Liver (tissue), 8 donors: ENCODE measurements at regions not wholly inside any gene's neighbourhood (a gene's known extent, or its start where the extent isn't known, plus 50 kb on each side); places are given as distances from the start of the nearest gene placed in this dataset.

Experiments
- DNase-seq: peaks from one replicate; pipeline ENCODE4 v3.0.0-alpha.2; 2017; ENCODE audit warnings: low spot score
- H3K27ac ChIP-seq, 2 donors: one replicate each; pipeline ENCODE4 v1.7.0; 2013; ENCODE audit warnings: inconsistent platforms in 2 of 2, low read length in 2 of 2, control low read depth in 1 of 2, low read depth in 1 of 2, mild to moderate bottlenecking in 1 of 2
- H3K27me3 ChIP-seq, 4 donors: one replicate each; pipeline versions ENCODE4 v1.6.1 to v1.7.0; 2013; ENCODE audit warnings: low read length in 3 of 4, inconsistent platforms in 1 of 4, mild to moderate bottlenecking in 1 of 4, moderate library complexity in 1 of 4; ENCODE audit not compliant: control insufficient read depth in 4 of 4, insufficient read depth in 4 of 4
- H3K36me3 ChIP-seq, 4 donors: one replicate each; pipeline versions ENCODE4 v1.6.1 to v1.7.0; 2013; ENCODE audit warnings: low read length in 3 of 4, mild to moderate bottlenecking in 3 of 4, low read depth in 1 of 4, moderate library complexity in 1 of 4; ENCODE audit not compliant: control insufficient read depth in 4 of 4, insufficient read depth in 3 of 4
- H3K4me1 ChIP-seq, 4 donors: one replicate each; pipeline versions ENCODE4 v1.6.1 to v1.7.0; 2013; ENCODE audit warnings: low read length in 3 of 4, mild to moderate bottlenecking in 3 of 4, moderate library complexity in 1 of 4; ENCODE audit not compliant: control insufficient read depth in 4 of 4, insufficient read depth in 4 of 4
- H3K4me3 ChIP-seq, 3 donors: one replicate each; pipeline versions ENCODE4 v1.6.1 to v1.7.0; 2013; ENCODE audit warnings: low read length in 3 of 3, control low read depth in 1 of 3, low read depth in 1 of 3, mild to moderate bottlenecking in 1 of 3
- H3K9ac ChIP-seq, 2 donors: one replicate each; pipeline ENCODE4 v1.7.0; 2013; ENCODE audit warnings: low read length in 2 of 2, mild to moderate bottlenecking in 2 of 2, moderate library complexity in 2 of 2, control low read depth in 1 of 2, low read depth in 1 of 2
- H3K9me3 ChIP-seq, 4 donors: one replicate each; pipeline versions ENCODE4 v1.6.1 to v1.7.0; 2013; ENCODE audit warnings: low read length in 3 of 4; ENCODE audit not compliant: control insufficient read depth in 4 of 4
- CTCF ChIP-seq: fragments of 150-350 bp; IDR thresholded peaks from 2 replicates; pipeline ENCODE4 v1.5.1; 2017; ENCODE audit warnings: improper control_type of control experiment, low read depth, low read length; ENCODE audit not compliant: missing input control
- EGR1 ChIP-seq, 2 donors: IDR thresholded peaks; 2 replicates each; pipeline ENCODE4 v1.6.1; 2016 to 2018; ENCODE audit warnings: antibody characterized with exemption in 2 of 2, low read depth in 2 of 2
- FOXA1 ChIP-seq: IDR thresholded peaks from 2 replicates; pipeline ENCODE4 v1.6.1; 2016; ENCODE audit warnings: antibody characterized with exemption
- FOXA2 ChIP-seq: IDR thresholded peaks from 2 replicates; pipeline ENCODE4 v1.6.1; 2016; ENCODE audit warnings: antibody characterized with exemption
- GABPA ChIP-seq, 2 donors: IDR thresholded peaks in 1 of 2; conservative IDR thresholded peaks in 1 of 2; 2 replicates each; pipeline ENCODE4 v1.6.1; 2016; ENCODE audit warnings: antibody characterized with exemption in 2 of 2, mild to moderate bottlenecking in 1 of 2, moderate library complexity in 1 of 2
- HNF4A ChIP-seq, 2 donors: conservative IDR thresholded peaks; 2 replicates each; pipeline ENCODE4 v1.6.1; 2016; ENCODE audit warnings: antibody characterized with exemption in 2 of 2, mild to moderate bottlenecking in 2 of 2
- HNF4G ChIP-seq: IDR thresholded peaks from 2 replicates; pipeline ENCODE4 v1.6.1; 2016; ENCODE audit warnings: antibody characterized with exemption
- JUND ChIP-seq, 2 donors: IDR thresholded peaks; 2 replicates each; pipeline ENCODE4 v1.6.1; 2016; ENCODE audit warnings: antibody characterized with exemption in 2 of 2
- NR2F2 ChIP-seq: IDR thresholded peaks from 2 replicates; pipeline ENCODE4 v1.6.1; 2016; ENCODE audit warnings: antibody characterized with exemption
- RAD21 ChIP-seq, 2 donors: IDR thresholded peaks; 2 replicates each; pipeline ENCODE4 v1.6.1; 2016; ENCODE audit warnings: antibody characterized with exemption in 2 of 2, mild to moderate bottlenecking in 2 of 2
- REST ChIP-seq: IDR thresholded peaks from 2 replicates; pipeline ENCODE4 v1.6.1; 2016; ENCODE audit warnings: antibody characterized with exemption, mild to moderate bottlenecking
- RXRA ChIP-seq, 2 donors: IDR thresholded peaks; 2 replicates each; pipeline ENCODE4 v1.6.1; 2017 to 2018; ENCODE audit warnings: antibody characterized with exemption in 2 of 2, mild to moderate bottlenecking in 1 of 2
- SP1 ChIP-seq: IDR thresholded peaks from 2 replicates; pipeline ENCODE4 v1.6.1; 2018; ENCODE audit warnings: antibody characterized with exemption, mild to moderate bottlenecking
- TAF1 ChIP-seq: conservative IDR thresholded peaks from 2 replicates; pipeline ENCODE4 v1.6.1; 2016; ENCODE audit warnings: antibody characterized with exemption, mild to moderate bottlenecking
- YY1 ChIP-seq: IDR thresholded peaks from 2 replicates; pipeline ENCODE4 v1.6.1; 2016; ENCODE audit warnings: antibody characterized with exemption, mild to moderate bottlenecking
- WGBS: extraction: QIAGEN DNeasy Blood & Tissue Kit; methylation state at CpG from one replicate; pipeline ENCODE4 v1.1.7; 2013; 5-methylcytosine and 5-hydroxymethylcytosine counted together
- TF ChIP-seq, protein P1 (sequence below): IDR thresholded peaks from 2 replicates; pipeline ENCODE4 v1.6.1; 2016; ENCODE audit warnings: antibody characterized with exemption
- TF ChIP-seq, protein P2 (sequence below): IDR thresholded peaks from 2 replicates; pipeline ENCODE4 v1.6.1; 2016; ENCODE audit warnings: antibody characterized with exemption
- TF ChIP-seq, protein P3 (sequence below): IDR thresholded peaks from 2 replicates; pipeline ENCODE4 v1.6.1; 2016; ENCODE audit warnings: antibody characterized with exemption
- donor health status: healthy.
- donor health status: healthy.
- donor health status: healthy.
- donor health status: healthy.
- donor health status: healthy.

- peaks cover 0 to 1% (median 0%) of the 10 kb centered on the region in 4 donors for H3K9me3 ChIP-seq
- DNase-seq, result no peak
- no peak overlapping the region for H3K27ac ChIP-seq
- H3K9ac ChIP-seq, result no peak overlapping the region
- no peak overlapping the region for H3K4me3 ChIP-seq
- peaks cover 0 to 2% (median under 1%) of the 10 kb centered on the region in 4 donors for H3K27me3 ChIP-seq
- no peaks in the 10 kb centered on the region for H3K4me1 ChIP-seq
- no peaks in the 10 kb centered on the region for H3K36me3 ChIP-seq
- TF ChIP-seq EGR1 (IDR thresholded peaks at IDR 0.05; ENCODE audit: low read depth in 2 of 2) (no peak), GABPA (IDR thresholded peaks at IDR 0.05 in 1 of 2, conservative IDR thresholded peaks at IDR 0.05 in 1 of 2) (no peak)
Measured at GRCh38 chr1:199404976-199405375, 622.5 kb upstream of the NR5A2 start.

GRCh38 chr1:199405634-199406196 is 621.8 kb upstream of the NR5A2 start:
- TF ChIP-seq FOXA2 (no peak), JUND (IDR thresholded peaks at IDR 0.05) (no peak), NR2F2 (no peak), HNF4G (no peak)
- TF ChIP-seq, protein P1, sequence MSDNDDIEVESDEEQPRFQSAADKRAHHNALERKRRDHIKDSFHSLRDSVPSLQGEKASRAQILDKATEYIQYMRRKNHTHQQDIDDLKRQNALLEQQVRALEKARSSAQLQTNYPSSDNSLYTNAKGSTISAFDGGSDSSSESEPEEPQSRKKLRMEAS, result no peak
- TF ChIP-seq, protein P2, sequence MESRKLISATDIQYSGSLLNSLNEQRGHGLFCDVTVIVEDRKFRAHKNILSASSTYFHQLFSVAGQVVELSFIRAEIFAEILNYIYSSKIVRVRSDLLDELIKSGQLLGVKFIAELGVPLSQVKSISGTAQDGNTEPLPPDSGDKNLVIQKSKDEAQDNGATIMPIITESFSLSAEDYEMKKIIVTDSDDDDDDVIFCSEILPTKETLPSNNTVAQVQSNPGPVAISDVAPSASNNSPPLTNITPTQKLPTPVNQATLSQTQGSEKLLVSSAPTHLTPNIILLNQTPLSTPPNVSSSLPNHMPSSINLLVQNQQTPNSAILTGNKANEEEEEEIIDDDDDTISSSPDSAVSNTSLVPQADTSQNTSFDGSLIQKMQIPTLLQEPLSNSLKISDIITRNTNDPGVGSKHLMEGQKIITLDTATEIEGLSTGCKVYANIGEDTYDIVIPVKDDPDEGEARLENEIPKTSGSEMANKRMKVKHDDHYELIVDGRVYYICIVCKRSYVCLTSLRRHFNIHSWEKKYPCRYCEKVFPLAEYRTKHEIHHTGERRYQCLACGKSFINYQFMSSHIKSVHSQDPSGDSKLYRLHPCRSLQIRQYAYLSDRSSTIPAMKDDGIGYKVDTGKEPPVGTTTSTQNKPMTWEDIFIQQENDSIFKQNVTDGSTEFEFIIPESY, result no peak
- H3K4me3 ChIP-seq, result no peak overlapping the region
- 62% methylated on average over 3 of the region's 3 CpGs for WGBS
- no peak for DNase-seq
- peaks cover 0 to 2% (median under 1%) of the 10 kb centered on the region in 4 donors for H3K27me3 ChIP-seq
- no peaks in the 10 kb centered on the region for H3K4me1 ChIP-seq
- no peaks in the 10 kb centered on the region for H3K36me3 ChIP-seq
- no peak overlapping the region for H3K9ac ChIP-seq
- no peak overlapping the region for H3K27ac ChIP-seq
- H3K9me3 ChIP-seq, result peaks cover 0 to 1% (median 0%) of the 10 kb centered on the region in 4 donors

DNA sequence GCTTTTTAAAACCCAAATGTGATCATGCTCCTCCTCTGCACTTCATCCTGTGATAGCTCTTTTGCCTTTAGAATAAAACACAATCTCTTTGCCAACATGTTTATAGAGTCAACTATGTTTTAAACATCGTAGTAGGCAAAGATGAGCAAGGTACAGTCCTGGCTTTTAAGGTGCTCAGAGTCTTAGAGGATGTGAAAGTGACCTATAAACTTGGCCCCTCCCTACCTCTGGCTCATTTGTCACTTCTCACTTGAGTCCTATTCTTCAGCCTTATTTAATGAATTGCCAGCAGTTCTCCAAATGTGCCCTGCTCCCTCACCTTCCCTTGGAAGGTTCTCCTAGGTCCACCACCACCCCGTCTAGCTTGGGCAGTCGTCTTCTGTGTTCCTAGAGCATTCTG is 617.0 kb upstream of the NR5A2 start:
- Histone ChIP-seq H3K9ac (no peak overlapping the region), H3K4me3 (no peak overlapping the region), H3K27ac (no peak overlapping the region), H3K9me3 (peaks cover 0 to 3% (median 0%) of the 10 kb centered on the region in 4 donors), H3K4me1 (no peaks in the 10 kb centered on the region), H3K27me3 (no peaks in the 10 kb centered on the region), H3K36me3 (no peaks in the 10 kb centered on the region)
- 81% methylated on average over 3 of the region's 3 CpGs for WGBS
- DNase-seq, result no peak
- no peak for TF ChIP-seq NR2F2
- TF ChIP-seq, protein P3, sequence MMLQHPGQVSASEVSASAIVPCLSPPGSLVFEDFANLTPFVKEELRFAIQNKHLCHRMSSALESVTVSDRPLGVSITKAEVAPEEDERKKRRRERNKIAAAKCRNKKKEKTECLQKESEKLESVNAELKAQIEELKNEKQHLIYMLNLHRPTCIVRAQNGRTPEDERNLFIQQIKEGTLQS, result no peak
- TF ChIP-seq EGR1 (IDR thresholded peaks at IDR 0.05; ENCODE audit: low read depth in 2 of 2), result no peak
- no peak for TF ChIP-seq HNF4A (conservative IDR thresholded peaks at IDR 0.05)
- TF ChIP-seq CTCF, result no peak
- no peak for TF ChIP-seq SP1
- TF ChIP-seq, protein P1, result no peak
- no peak for TF ChIP-seq HNF4G
- TF ChIP-seq YY1, result no peak
- no peak for TF ChIP-seq TAF1
- no peak for TF ChIP-seq REST
- TF ChIP-seq, protein P2, result no peak
- no peak for TF ChIP-seq RAD21 (IDR thresholded peaks at IDR 0.05)
- no peak for TF ChIP-seq JUND (IDR thresholded peaks at IDR 0.05)
- no peak for TF ChIP-seq FOXA1
- no peak for TF ChIP-seq GABPA (IDR thresholded peaks at IDR 0.05 in 1 of 2, conservative IDR thresholded peaks at IDR 0.05 in 1 of 2)
- no peak for TF ChIP-seq RXRA (IDR thresholded peaks at IDR 0.05)
- no peak for TF ChIP-seq FOXA2
